Common myeloid progenitor, CD34-positive (primary cell): ENCODE measurements at regions not wholly inside any gene's neighbourhood (a gene's known extent, or its start where the extent isn't known, plus 50 kb on each side); places are given as distances from the start of the nearest gene placed in this dataset.

Source experiments
- CTCF ChIA-PET: fragments of 350-600 bp; sonication (Branson Sonifier 250); formaldehyde crosslinking; loops from one replicate; lab custom pipeline; 2021; ENCODE audit warnings: antibody characterized with exemption; lab: Charles Lee
- POLR2A ChIA-PET: fragments of 350-600 bp; sonication (Branson Sonifier 250); formaldehyde crosslinking; loops from one replicate; lab custom pipeline; 2021; ENCODE audit warnings: antibody characterized with exemption; lab: Charles Lee
- DNase-seq, 3 donors: peaks; one replicate each; pipeline versions ENCODE4 v3.0.0 to v3.0.0-alpha.2; 2013
- H3K27ac ChIP-seq, 2 experiments: 1 replicate in 1 of 2; 2 replicates in 1 of 2; pipeline ENCODE4 v1.7.0; 2013; ENCODE audit warnings: inconsistent platforms in 2 of 2, low read length in 2 of 2, mild to moderate bottlenecking in 2 of 2, low read depth in 1 of 2, moderate library complexity in 1 of 2; ENCODE audit not compliant: severe bottlenecking in 2 of 2, insufficient read depth in 1 of 2, poor library complexity in 1 of 2
- H3K27me3 ChIP-seq, 5 experiments: replicated peaks in 2 of 5; 1 replicate in 3 of 5; 2 replicates in 2 of 5; pipeline versions ENCODE4 v1.6.1 to v1.7.0; 2013; ENCODE audit warnings: low read length in 4 of 5, mild to moderate bottlenecking in 2 of 5, moderate library complexity in 2 of 5, inconsistent platforms in 1 of 5; ENCODE audit not compliant: insufficient read depth in 5 of 5, control insufficient read depth in 4 of 5
- H3K36me3 ChIP-seq, 4 experiments: 1 replicate in 2 of 4; 2 replicates in 2 of 4; pipeline versions ENCODE4 v1.6.1 to v1.7.0; 2013; ENCODE audit warnings: low read length in 3 of 4, control low read depth in 1 of 4, mild to moderate bottlenecking in 1 of 4; ENCODE audit not compliant: control insufficient read depth in 4 of 4, insufficient read depth in 4 of 4
- H3K4me1 ChIP-seq, 4 experiments: 1 replicate in 3 of 4; 2 replicates in 1 of 4; pipeline versions ENCODE4 v1.6.1 to v1.7.1; 2013; ENCODE audit warnings: low read length in 3 of 4, mild to moderate bottlenecking in 3 of 4, control low read depth in 1 of 4, inconsistent platforms in 1 of 4, moderate library complexity in 1 of 4; ENCODE audit not compliant: control insufficient read depth in 4 of 4, insufficient read depth in 4 of 4; ENCODE audit errors: control extremely low read depth in 1 of 4
- H3K4me3 ChIP-seq, 7 experiments: 1 replicate in 4 of 7; 2 replicates in 3 of 7; pipeline versions ENCODE4 v1.5.1 to v1.7.0; 2013; ENCODE audit warnings: mild to moderate bottlenecking in 7 of 7, low read length in 6 of 7, moderate library complexity in 6 of 7, inconsistent platforms in 2 of 7, low read depth in 2 of 7, control low read depth in 1 of 7; ENCODE audit not compliant: insufficient read depth in 4 of 7, control insufficient read depth in 1 of 7; ENCODE audit errors: extremely low read depth in 1 of 7
- H3K9me3 ChIP-seq, 5 experiments: 1 replicate in 4 of 5; 2 replicates in 1 of 5; pipeline versions ENCODE4 v1.6.1 to v1.7.1; 2013; ENCODE audit warnings: low read length in 4 of 5, mild to moderate bottlenecking in 2 of 5, inconsistent platforms in 1 of 5, low read depth in 1 of 5, moderate library complexity in 1 of 5; ENCODE audit not compliant: control insufficient read depth in 4 of 5, insufficient read depth in 2 of 5; ENCODE audit errors: control extremely low read depth in 1 of 5
- WGBS: methylation state at CpG from one replicate; pipeline ENCODE4 v1.1.5; 2013; ENCODE audit not compliant: insufficient coverage; 5-methylcytosine and 5-hydroxymethylcytosine counted together

DNA sequence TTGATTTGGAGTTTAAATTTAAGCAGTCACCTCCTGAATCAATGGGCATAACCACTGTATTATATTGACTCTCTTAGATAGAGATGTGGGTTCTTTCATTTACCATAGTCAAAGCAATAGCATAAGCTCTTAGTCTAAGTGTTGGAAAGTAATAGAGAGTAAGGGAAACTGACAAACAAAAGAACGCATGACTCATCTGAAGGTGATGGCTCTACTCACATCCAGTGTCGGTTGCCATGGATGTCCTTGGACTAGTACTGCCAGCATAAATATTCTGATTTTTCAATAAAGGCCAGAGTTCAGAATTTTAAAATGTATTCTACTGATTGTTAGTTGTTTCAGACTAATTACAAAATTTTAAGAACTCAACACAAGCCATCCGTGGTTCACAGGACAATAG is 444.9 kb upstream of the DDI1 start:
- WGBS, result 100% methylated on average over 1 of the region's 3 CpGs
- ChIA-PET CTCF (interaction anchor here (0.8 kb wide), 1 partner anchor 12 kb away, joined by 3 read pairs; no protein-coding TSS in a partner anchor), POLR2A (no interaction called here)
- H3K9me3 ChIP-seq, result no peaks in the 10 kb centered on the region
- no peaks in the 10 kb centered on the region for H3K27me3 ChIP-seq
- no peaks in the 10 kb centered on the region for H3K36me3 ChIP-seq
- DNase-seq, result no peak
- no peaks in the 10 kb centered on the region for H3K4me1 ChIP-seq
- H3K4me3 ChIP-seq, result no peak overlapping the region
- H3K27ac ChIP-seq, result no peak overlapping the region

DNA sequence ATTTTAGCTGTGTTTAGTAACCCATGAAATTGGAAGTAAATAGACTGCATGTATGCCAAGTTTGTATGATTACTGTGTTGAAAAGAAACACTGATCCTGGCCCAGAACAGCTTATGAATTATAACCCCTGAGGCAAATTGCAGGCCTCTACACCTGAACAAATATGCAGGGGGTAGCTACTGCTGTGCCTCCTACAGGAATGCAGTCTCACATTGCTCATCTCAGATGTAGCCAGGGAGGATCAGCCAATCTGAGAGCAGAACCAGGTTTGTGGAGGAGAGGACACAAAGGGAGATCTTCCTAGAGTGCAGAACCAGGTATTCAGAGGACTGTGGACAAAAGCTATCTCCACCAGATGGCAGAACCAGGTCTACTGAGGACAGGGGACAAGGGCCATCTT is 442.2 kb upstream of the DDI1 start:
- H3K27ac ChIP-seq, result no peak overlapping the region
- no peaks in the 10 kb centered on the region for H3K9me3 ChIP-seq
- H3K27me3 ChIP-seq, result no peaks in the 10 kb centered on the region
- no peaks in the 10 kb centered on the region for H3K4me1 ChIP-seq
- POLR2A ChIA-PET, result interaction anchor here (0.6 kb wide), 1 partner anchor 211 kb away, joined by 4 read pairs; no protein-coding TSS in a partner anchor
- no peak overlapping the region for H3K4me3 ChIP-seq
- DNase-seq, result no peak
- CTCF ChIA-PET, result interaction anchor here (1.4 kb wide), 1 partner anchor 14 kb away, joined by 3 read pairs; no protein-coding TSS in a partner anchor
- H3K36me3 ChIP-seq, result no peaks in the 10 kb centered on the region

- ChIA-PET CTCF (no interaction called here), POLR2A (no interaction called here)
- Histone ChIP-seq H3K27me3 (no peaks in the 10 kb centered on the region), H3K4me1 (no peaks in the 10 kb centered on the region), H3K4me3 (no peak overlapping the region), H3K9me3 (no peaks in the 10 kb centered on the region), H3K36me3 (no peaks in the 10 kb centered on the region), H3K27ac (no peak overlapping the region)
- no peak for DNase-seq
- no CpG with 5 or more reads among the region's 3 CpGs for WGBS
Observed at GRCh38 chr11:103596315-103596714, 440.1 kb upstream of the DDI1 start.

DNA sequence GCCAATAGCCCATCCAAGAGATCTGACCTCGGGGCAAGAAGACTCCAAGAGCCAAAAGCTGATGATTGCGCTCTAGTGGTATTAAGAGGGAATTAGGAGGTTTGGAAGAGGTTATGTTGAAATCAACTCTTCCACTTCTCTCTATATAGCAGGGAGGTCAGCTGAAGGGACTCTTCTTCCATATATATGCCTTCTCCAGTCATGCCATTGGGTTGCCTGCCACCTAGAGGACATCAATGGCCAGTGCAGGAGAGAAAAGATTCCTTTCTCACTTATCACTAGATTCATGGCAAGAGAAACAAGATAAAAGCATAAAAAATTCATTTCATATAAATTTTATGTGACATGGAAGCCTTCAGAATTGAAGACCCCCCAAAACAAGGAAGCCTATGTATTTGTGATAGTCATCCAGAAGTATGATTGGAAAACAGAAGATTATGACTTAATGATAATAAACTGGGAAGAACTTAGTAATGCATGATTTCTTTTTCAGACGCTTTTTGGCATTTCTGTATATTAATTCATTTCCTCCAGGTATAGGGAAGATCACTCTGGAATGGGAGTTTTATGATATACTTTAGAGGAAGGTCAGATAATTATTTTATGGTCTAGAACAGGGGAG is 435.1 kb upstream of the DDI1 start:
- H3K36me3 ChIP-seq, result no peaks in the 10 kb centered on the region
- DNase-seq, result peak; percentile 25 to 54 (median 50)
- no peaks in the 10 kb centered on the region for H3K4me1 ChIP-seq
- H3K27me3 ChIP-seq, result peaks cover 0 to 2% (median 0%) of the 10 kb centered on the region in 5 experiments
- ChIA-PET POLR2A (no interaction called here), CTCF (interaction anchor here (0.8 to 1.7 kb wide), 6 partner anchors 8 to 682 kb away, joined by 3 to 5 read pairs (median 3); partner anchors contain the start of gene DYNC2H1)
- 100% methylated on average over 1 of the region's 3 CpGs for WGBS
- no peak overlapping the region for H3K27ac ChIP-seq
- H3K9me3 ChIP-seq, result no peaks in the 10 kb centered on the region
- H3K4me3 ChIP-seq, result no peak overlapping the region

GRCh38 chr11:103602840-103603239 is 433.6 kb upstream of the DDI1 start:
- no peak for DNase-seq
- peaks cover 0 to 2% (median 0%) of the 10 kb centered on the region in 5 experiments for H3K27me3 ChIP-seq
- CTCF ChIA-PET, result interaction anchor here (1.2 kb wide), 1 partner anchor 12 kb away, joined by 3 read pairs; no protein-coding TSS in a partner anchor

DNA sequence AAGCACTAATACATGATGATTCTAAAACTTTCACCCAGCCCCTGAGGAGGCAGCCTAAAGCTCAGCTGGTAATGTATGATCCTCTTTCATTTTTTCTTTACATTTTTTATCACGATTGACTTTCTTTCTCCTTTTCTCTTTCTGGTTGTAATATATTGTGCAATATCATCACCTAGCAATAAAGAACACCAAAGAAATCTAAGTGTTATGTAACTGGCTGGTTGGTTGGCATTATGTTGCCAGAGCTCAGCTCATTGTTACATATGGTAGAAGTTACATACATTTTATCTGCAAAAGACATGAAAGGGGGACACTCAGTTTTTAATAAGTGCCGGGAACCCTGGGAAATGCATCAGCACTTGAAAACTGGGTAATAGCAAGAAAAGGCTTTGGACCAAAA is 432.1 kb upstream of the DDI1 start:
- WGBS, result 100% methylated on average over 1 of the region's 2 CpGs

More at GRCh38 chr11:103602840-103603239, 433.6 kb upstream of the DDI1 start:
- POLR2A ChIA-PET, result no interaction called here
- Histone ChIP-seq H3K36me3 (no peaks in the 10 kb centered on the region), H3K27ac (no peak overlapping the region), H3K4me1 (no peaks in the 10 kb centered on the region), H3K9me3 (no peaks in the 10 kb centered on the region), H3K4me3 (no peak overlapping the region)

DNA sequence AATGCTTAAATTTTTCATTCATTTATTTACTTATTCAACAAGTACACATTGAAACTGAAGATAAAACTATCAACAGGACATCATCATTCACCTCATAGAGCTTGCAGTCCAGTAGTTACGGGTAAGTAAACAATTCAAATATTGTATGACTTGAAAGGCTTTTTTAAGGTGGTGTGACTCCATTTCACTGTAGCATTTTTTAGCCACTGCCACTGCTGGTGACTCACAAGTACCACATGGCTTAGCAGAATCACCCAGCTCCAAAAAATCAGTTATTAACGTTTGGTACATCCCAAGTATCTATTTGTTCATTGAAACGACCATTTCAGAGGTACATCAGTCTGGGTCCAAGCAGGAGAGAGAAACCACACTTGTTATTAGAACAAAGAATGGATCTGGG is 427.9 kb upstream of the DDI1 start:
- no peak overlapping the region for H3K27ac ChIP-seq

More for the DNA sequence above, 432.1 kb upstream of the DDI1 start:
- Histone ChIP-seq H3K27me3 (peaks cover 0 to 2% (median 0%) of the 10 kb centered on the region in 5 experiments), H3K27ac (no peak overlapping the region), H3K4me3 (no peak overlapping the region), H3K4me1 (no peaks in the 10 kb centered on the region), H3K36me3 (no peaks in the 10 kb centered on the region), H3K9me3 (no peaks in the 10 kb centered on the region)
- ChIA-PET POLR2A (no interaction called here), CTCF (interaction anchor here (1.4 kb wide), 1 partner anchor 50 kb away, joined by 3 read pairs; no protein-coding TSS in a partner anchor)
- DNase-seq, result no peak

More for the DNA sequence above, 427.9 kb upstream of the DDI1 start:
- Histone ChIP-seq H3K27me3 (no peaks in the 10 kb centered on the region), H3K4me3 (no peak overlapping the region), H3K9me3 (no peaks in the 10 kb centered on the region), H3K4me1 (no peaks in the 10 kb centered on the region), H3K36me3 (no peaks in the 10 kb centered on the region)
- DNase-seq, result no peak
- ChIA-PET CTCF (interaction anchor here (0.7 to 1.0 kb wide), 2 partner anchors 8 to 176 kb away, joined by 3 to 5 read pairs; no protein-coding TSS in a partner anchor), POLR2A (no interaction called here)
- 100% methylated on average over 3 of the region's 3 CpGs for WGBS
